HG03280 (cell line): ENCODE measurements at regions not wholly inside any gene's neighbourhood (a gene's known extent, or its start where the extent isn't known, plus 50 kb on each side); places are given as distances from the start of the nearest gene placed in this dataset.
"Not testable (repeated sequence)": the region's sequence is repeated elsewhere in the genome, so short reads cannot be mapped to it uniquely, and the experiment has no call there.

ENCODE experiments used
- ATAC-seq: cut with Tn5 transposase; IDR thresholded peaks from one replicate; pipeline ENCODE4 v1.9.1; 2021; ENCODE audit warnings: mild to moderate bottlenecking, moderate library complexity; ENCODE audit not compliant: unreplicated experiment

DNA sequence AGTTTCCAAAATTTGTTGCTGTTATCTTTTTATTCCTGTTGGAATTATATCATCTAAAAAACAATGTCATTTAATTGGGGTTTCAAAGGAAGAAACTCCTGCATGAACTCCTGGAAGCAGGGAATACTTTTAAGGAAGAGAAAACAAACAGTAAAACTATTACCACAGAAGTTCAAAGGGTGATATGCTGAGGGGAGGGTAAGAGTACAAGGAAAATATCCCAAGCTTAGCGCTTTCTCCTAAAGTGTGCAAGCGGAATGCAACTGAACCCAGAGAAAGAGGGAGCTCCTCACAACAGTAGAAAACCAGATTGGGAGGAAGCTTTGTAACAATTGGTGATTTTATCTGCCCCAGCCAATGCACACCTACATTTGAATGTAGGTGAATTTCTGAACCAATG is 175.1 kb downstream of the NUFIP1 start:
- ATAC-seq = no peak

DNA sequence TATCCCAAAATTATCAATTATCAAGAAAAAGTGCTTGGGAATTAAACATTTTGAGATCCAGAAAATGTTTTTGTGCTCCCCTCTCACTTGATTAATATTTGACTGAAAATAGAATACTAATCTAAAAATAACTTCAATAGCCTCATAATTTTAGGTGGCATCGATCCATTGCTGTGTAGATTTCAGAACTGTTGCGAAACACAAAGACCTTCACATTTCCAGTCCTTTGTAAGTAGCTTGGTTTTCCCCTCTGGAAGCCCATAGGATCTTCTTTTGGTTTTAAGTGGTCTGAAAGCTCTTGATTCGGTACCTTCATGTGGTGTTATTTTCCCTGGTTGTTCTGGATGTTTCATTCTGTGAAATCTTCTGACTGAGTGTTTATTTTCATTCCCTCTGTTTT is 176.5 kb downstream of the NUFIP1 start:
- ATAC-seq = no peak

DNA sequence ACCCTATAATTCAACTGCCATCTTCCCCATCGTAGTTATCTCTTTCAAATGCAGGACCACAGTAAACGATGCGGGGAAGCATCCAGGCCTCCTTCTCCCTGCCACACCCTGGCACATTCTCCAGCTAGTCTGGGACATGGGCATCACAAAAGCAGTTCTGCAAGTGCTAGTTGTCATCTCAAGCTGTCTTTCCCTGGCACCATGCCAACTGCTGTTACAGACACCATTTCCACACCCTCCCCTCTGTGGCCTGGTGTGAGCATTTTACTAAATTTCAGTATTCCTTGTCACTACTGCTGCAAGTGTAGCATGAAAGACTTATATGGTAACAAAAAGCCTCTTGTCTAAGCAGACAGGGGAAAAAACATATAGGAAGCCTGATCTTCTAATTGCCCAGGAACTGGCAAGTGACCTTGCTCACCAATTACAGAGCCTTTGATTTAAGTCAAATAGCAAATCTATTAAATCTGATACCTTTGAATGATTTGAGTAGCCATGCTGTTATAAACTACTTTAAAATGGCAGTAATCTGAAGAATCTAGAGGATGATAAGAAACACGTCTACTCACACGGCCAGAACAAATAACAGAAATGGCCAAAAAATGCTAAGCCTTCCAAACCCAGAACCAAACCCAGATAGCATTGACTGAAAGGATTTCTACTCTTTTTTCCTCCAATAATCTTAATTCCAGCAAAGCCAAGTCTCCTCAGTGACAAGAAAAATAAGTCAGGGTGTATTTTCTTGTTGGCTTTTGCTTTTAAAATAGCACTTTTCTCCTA is 179.0 kb downstream of the NUFIP1 start:
- no peak for ATAC-seq

DNA sequence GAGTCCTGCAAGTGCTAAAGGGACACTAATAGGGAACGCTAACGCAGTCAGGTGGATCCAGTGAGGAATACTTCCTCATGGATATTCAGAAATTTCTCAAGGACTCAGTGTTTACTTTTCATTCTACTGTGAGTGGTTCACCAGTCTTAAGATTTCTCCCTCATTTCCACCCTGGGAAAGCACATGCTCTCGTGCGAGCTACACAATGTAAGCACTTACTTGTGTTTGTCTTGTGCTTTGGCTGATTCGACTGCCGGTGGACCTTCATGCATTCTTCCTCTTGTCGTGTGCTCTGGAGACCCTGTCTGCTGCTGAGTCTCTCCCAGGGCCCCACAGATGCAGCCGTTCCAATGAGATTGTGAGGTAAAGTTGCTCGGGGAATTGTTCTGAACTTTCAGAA is 180.1 kb downstream of the NUFIP1 start:
- ATAC-seq = no peak

DNA sequence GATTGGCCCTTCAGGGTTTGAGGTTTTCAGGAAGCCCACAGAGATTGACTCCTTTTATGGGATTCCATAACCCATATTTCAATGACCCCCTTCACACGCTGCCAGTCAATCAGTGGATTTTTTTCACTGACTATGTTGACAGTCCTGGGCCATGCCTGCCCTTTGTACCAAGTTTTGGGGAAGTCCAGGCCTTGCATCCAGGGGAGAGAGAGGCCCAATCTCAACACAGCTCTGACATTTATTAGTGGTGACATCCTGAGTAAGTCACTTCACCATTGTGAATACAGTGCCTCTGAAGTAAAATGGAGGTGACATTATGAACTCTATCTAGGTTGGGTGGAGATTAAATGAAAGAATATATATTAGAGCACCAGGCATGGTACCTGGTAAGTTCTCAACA is 181.1 kb downstream of the NUFIP1 start:
- no peak for ATAC-seq

DNA sequence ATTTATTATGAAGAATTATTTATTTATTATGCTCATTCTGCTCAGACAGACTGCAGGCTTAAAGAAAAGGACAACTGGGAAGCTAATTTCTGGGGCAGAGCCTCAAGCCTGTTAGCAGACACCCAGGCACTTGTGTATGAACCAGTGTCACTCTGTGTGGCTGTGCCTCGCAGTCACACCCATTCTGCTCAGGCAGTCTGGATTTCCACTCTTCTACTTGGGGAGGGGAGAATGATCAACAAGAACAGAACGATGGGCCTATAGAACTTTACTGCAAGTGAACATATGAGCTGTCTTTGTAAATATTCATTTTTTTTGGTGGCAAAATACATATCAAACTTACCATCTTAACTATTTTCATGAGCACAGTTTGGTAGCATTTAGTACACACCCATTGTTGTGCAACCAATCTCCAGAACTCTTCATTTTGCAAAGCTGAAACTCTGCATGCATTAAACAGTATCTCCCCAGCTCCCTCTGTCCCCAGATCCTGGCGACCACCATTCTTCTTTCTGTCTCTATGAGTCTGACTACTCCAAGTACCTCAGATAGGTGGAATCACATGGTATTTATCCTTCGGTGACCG is 181.7 kb downstream of the NUFIP1 start:
- ATAC-seq = no peak

DNA sequence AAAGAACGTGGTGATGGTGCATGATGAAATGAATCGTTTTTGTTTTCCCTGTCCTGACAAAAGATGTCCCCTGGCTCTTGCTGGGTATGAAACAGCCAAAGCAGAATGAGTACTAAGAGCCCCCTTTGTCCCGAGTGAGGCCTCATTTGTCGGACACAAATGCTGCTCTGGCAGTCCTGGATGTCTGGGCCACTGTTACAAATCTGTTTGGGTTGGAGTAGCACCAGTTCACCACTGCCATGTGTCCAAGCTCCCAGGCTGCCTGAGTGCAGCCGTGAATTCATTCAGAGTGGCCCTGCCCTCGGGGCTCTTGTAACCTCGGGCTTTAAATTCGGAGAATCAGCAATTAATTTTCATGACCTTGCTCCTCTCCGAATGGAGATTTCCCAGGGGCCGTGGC is 182.4 kb downstream of the NUFIP1 start:
- ATAC-seq = no peak

DNA sequence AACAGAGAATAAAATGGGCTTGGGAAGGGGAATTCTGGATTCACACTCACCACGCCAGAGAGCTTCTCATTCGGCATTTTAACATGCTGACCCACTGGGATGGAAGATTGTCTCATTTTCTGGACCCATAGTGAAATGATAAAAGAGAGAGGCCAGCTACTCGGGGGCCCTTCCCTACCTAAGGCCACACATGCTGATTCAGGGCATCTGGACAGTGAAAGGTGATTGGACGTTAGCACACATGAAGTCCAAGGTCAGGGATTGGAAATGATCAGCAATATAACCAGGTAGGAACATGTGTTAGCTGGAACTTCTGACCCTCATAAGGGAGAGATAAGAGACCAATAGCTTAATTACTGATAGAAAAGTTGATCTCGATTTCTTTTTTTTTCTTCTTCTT is 183.7 kb downstream of the NUFIP1 start:
- ATAC-seq = no peak

DNA sequence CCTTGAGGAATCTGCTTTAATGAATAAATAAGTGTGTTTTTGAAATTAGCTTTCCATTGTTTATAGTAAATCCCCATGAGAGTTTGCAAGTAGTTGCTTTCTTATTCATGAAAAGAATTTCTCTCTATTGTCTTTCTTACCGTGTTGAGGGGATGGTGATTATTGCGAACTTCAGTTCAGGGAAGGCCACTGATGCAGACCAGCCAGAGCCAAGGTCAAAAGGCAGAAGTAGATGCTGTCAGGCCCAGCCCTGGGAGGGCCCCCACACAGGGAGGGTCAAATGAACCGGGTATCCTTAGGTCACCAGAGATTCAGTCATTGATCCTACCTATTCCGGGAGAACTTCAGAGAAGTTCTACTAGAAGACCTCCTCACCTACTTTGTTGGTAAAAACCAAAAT is 185.9 kb downstream of the NUFIP1 start:
- no peak for ATAC-seq

DNA sequence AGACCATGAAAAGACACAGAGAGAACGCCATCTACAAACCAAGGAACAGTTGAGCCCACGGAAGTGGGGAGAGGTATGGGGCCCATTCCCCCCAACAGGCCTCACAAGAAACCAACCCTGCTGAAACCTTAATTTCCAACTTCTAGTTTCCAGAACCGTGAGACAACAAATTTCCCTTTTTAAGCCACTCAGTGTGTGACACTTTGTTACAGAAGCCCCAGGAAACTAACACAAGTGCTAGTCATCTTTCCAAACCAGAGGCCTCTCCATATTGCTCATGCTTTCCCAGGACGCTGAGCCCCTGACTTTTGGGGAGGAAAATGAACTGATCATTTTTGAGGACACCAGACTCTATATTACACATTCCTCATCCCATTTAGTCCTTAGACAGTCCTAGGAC is 186.8 kb downstream of the NUFIP1 start:
- no peak for ATAC-seq

DNA sequence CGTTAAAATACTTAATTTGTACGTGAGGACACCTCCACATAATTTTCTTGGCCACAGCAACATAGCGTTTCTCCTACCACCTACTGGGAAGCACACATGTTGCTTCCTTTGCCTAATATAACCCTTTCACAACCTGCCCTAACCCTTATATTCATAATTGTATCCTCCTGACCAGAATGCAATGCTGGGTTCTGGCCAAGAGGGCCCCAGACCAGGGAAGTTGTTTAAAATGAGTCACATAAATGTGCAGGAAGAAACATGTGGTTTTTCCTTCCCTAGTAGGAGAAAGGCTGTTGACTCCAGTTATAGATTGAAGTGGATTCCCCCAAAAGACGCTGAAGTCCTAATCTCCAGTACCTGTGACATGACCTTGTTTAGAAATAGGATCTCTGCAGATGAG is 187.3 kb downstream of the NUFIP1 start:
- no peak for ATAC-seq

DNA sequence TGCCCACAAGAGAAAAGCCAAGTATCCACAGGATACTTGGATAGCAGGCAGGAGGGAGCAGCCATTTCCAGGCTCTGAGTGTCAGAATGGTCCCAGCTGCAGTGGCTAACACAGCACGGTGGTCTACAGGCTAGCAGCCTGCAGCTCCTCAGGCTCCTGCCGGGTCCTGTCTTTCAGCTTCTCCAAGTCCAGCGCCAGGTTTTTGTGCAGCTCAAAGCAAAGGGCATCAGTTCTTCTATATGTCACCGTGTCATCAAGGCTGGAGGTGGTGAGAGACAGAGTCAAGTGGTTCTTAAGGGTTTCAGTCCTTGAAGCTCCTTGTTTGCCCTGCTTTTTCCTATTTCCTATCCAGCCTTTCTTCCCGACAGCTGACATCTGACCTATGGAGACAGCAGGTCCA is 188.6 kb downstream of the NUFIP1 start:
- ATAC-seq = no peak

DNA sequence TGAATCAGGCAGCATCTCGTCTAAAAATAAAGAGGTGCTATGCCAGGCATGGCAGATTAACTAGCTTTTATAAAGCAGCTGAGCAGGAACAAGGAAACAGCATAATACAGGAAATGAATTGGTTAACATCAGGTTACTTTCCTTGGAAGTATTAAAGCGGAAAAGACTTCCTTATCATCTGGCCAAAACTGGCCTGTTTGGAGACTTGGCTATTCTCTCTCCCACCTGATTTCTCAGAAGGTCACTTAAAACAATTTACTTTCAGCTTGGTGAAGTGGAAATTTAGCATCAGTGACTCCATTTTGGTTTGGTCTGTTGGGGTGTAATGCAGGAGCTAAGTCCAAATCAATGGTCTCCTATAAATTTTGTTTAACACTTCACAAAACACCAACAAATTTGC is 191.6 kb downstream of the NUFIP1 start:
- ATAC-seq = no peak

DNA sequence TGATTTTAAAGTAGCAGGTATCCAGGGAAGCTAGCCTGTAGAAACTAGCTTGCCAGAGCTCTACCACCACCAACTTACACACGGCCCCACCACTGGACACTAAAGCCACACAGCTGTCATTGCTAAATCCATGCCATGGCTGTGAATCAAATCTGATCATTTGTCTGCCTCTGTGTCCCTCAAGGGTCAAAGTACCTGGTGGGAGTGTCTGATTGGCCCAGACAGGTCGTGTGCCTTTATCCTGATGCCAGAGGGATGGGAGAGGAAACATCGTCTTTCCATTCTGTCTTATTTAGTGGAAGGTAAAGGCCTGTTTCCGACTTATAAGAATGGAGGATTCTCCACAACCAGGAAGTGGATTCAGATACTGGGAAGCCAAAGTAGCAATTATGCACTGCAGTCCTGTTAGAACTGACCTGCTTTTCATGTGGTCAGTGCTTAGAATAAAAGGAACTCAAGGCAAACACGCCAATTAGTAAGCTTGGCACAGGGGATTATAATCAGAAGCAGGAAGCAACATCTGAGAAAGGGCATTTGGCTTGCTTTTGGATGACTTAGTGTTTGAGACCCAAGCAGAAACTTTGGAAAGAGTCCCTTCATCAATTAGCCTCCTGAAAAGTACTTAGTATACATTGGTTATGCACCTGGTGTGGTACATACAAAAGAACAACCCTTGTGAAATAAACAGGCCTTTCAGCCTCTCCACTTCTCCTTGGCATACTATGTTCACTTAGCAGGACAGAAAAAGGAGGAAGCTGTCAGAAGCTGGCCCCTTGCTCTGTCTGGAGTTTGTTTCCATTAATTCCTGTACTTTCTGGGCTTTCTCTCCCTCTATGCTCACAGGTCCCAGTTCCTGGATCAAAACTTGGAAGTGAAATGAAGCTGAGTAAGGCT is 192.4 kb downstream of the NUFIP1 start:
- ATAC-seq = no peak

DNA sequence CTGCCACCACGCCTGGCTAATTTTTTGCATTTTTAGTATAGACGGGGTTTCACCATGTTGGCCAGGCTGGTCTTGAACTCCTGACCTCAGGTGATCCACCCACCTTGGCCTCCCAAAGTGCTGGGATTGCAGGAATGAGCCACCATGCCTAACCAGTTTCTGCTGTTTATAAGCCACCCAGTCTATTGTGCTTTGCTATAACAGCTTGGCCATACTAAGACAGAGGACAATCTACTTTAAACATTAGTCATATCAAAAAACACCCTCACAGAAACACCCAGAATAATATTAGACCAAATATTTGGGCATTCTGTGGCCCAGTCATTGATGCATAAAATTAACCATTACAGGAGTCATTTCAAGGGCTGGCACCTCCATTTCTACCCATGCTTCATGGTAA is 193.2 kb downstream of the NUFIP1 start:
- ATAC-seq = not testable (repeated sequence)

DNA sequence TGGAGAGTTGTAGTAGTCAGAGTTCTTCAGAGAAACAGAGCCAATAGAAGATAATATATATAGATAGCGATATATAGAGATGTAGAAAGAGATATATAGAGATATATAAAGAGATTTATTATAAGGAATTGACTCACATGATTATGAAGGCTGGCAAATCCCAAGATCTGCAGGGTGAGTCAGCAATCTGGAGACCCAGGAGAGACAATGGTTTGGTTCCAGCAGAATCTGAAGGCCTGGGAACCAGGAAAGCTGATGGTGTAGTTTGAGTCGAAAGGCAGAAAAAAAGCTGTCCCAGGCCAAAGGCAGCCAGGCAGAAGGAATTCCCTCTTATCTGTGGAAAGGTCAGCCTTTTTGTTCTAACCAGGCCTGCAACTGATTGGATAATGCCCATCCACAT is 194.1 kb downstream of the NUFIP1 start:
- no peak for ATAC-seq

DNA sequence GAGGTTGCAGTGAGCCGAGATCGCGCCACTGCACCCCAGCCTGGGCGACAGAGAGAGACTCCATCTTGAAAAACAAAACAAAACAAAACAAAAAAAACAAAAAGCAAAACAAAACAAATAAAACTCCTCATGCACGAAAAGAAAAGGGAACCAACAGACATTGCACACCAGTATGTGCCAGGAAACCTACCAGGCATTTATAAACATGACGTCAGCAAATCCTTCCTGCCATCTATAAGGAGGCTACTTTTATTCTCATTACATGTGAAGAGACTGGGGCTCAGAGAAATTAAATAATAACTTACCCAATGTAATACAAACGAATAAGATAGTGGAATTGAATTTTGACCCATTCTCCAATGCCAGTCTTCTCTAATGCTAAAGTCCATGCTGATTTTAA is 197.2 kb downstream of the NUFIP1 start:
- no peak for ATAC-seq

DNA sequence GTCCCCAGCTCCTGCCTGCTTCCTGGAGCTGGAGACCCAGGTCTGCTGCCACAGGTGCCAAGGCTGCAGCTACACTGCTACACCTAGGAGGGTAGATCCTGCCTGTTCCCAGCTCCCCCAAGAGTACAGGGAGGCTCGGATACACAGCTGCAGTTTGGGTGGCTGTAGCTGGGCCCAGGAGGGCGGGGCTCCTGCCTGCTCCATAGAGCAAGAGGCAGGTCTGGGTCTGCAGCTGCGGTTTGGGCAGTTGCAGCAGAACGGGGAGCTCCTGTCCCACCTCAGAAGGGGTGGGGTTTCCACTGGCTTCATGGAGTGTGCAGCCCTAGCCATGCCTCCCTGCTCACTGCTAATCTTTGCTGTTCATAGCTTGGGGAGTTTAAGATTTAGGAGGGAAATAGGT is 199.0 kb downstream of the NUFIP1 start:
- ATAC-seq = no peak

DNA sequence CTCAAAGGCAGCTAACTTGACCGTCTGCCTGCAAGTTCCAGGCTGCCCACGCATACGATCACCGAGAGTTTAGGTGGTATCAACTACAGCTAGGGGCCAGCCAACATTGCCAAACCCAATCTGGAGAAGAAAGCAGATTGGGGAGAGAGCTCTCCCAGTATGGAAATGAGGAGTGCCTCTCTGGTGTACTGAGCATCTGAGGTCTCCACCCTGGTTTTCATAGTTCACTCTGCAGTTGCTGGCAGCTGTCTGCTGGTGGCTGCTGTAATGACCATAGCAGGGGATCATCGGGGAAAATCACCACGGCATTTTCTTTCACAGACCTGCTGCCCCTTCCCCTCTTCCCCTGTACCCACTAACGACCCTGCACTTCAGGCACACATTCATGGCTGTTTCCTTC is 201.7 kb downstream of the NUFIP1 start:
- ATAC-seq = no peak

DNA sequence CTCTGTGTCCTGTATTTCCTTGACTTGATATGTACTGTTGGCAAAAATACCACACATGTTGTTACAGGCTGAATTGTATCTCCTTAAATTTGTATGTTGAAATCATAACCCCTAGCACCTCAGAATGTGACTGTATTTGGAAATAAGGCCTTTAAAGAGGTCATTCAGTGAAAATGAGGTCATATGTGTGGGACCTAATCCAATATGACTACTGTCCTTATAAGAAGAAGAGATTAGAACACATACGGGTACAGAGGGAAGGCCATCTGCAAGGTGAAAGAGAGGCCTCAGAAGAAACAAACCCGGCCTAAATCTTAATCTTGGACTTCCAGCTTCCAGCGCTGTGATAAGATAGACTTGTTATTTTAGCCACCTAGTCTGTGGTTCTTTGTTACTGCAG is 202.5 kb downstream of the NUFIP1 start:
- no peak for ATAC-seq

DNA sequence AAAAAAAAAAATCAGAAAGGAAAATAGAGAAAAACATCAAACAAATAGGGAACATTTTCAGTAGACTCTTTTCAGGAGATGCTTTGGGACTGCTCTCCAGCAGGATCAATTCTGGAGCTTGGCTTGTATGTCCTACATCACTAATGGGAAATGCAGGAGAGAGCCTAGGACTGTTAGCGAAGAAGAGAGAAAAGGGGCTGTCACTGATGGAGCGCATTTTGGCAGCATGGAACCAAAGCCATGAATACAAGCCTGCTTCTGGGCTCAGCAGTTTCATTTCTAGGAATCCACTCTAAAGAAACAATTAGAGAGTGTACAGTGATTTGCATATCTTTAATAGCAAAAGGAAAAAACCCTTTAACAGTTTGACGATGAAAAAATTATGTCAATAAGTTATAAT is 203.9 kb downstream of the NUFIP1 start:
- no peak for ATAC-seq

DNA sequence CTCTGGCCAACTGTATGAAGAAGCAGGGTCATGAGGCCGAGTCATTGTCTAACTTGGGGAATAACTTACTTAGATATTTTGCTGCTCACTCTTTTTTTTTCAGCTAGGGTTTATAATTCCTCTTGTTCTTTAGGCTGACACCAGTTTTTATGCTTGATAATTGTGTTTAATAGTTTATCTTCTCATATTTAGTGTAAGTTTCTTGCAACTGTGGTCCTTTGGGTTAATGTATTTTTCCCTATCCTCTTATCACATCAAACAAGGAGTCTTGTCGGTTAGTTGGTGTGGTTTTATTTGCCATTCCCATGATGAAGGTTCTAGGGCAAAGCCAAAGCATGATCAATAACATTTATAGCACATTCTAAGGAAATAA is 204.6 kb downstream of the NUFIP1 start:
- ATAC-seq = no peak
